Heart right ventricle (tissue), 16 donors: ENCODE measurements at regions not wholly inside any gene's neighbourhood (a gene's known extent, or its start where the extent isn't known, plus 50 kb on each side); places are given as distances from the start of the nearest gene placed in this dataset.

Experiments
- ATAC-seq, 8 donors: fragments of 200-7000 bp; cut with Tn5 transposase; one replicate each; pipeline ENCODE4 v1.9.1; 2020; ENCODE audit warnings: mild to moderate bottlenecking in 8 of 8, moderate library complexity in 8 of 8, moderate number of reproducible peaks in 1 of 8
- DNase-seq, 2 donors: peaks; one replicate each; pipeline ENCODE4 v3.0.0-alpha.2; 2020
- H3K27ac ChIP-seq, 10 donors: fragments of 200-600 bp; sonication (generic) in 2 of 10; one replicate each; pipeline versions ENCODE4 v1.5.0 to v1.8.0; 2020 to 2022; ENCODE audit warnings: mild to moderate bottlenecking in 3 of 10
- H3K27me3 ChIP-seq, 7 donors: fragments of 200-600 bp; one replicate each; pipeline ENCODE4 v1.8.0; 2021 to 2022; ENCODE audit warnings: mild to moderate bottlenecking in 2 of 7
- H3K36me3 ChIP-seq, 9 donors: fragments of 200-600 bp; sonication (generic) in 1 of 9; one replicate each; pipeline versions ENCODE4 v1.5.0 to v1.8.0; 2020 to 2022; ENCODE audit warnings: mild to moderate bottlenecking in 2 of 9
- H3K4me1 ChIP-seq, 9 donors: fragments of 200-600 bp; sonication (generic) in 1 of 9; one replicate each; pipeline versions ENCODE4 v1.5.0 to v1.8.0; 2020 to 2022; ENCODE audit warnings: mild to moderate bottlenecking in 4 of 9
- H3K4me3 ChIP-seq, 10 donors: fragments of 200-600 bp; sonication (generic) in 2 of 10; one replicate each; pipeline versions ENCODE4 v1.5.0 to v1.8.0; 2020 to 2022; ENCODE audit warnings: mild to moderate bottlenecking in 7 of 10, moderate library complexity in 2 of 10
- H3K9me3 ChIP-seq, 11 donors: fragments of 200-600 bp in 10 of 11; sonication (generic) in 2 of 11; one replicate each; pipeline versions ENCODE4 v1.5.0 to v1.8.0; 2013 to 2022; ENCODE audit warnings: mild to moderate bottlenecking in 2 of 11, control low read depth in 1 of 11, moderate library complexity in 1 of 11
- WGBS, 2 donors: extraction: QIAGEN DNeasy Blood & Tissue Kit; methylation state at CpG; one replicate each; pipeline ENCODE4 v1.1.7; 2013; ENCODE audit warnings: inconsistent platforms in 1 of 2; 5-methylcytosine and 5-hydroxymethylcytosine counted together
- intact Hi-C, 10 donors: fragments of 100-400 bp; cut with DNase I; formaldehyde crosslinking; loops; one replicate each; pipeline versions ENCODE4 v1.11.1 to v1.14.2; 2022
- TF ChIP-seq, protein P1 (sequence below), 9 donors: fragments of 200-600 bp; sonication (generic) in 2 of 9; IDR thresholded peaks; one replicate each; pipeline versions ENCODE4 v1.5.0 to v1.8.0; 2021 to 2022; ENCODE audit warnings: antibody characterized with exemption in 9 of 9, mild to moderate bottlenecking in 5 of 9, moderate library complexity in 1 of 9
- donor health status: Arrhythmogenic right ventricular cardiomyopathy.
- donor health status: ischemic (EF 13 %, LVEDD 7.1; RV severe dilation, severe dysfunction).
- donor health status: healthy with polysubstance abuse.
- donor health status: DM: no; HTN: yes; CAD: no.
- donor health status: DM: no; HTN: no; CAD: no.
- donor health status: ischemic (EF 25% LVEDD 6.9; RV normal size, moderate dysfunction).
- donor health status: ischemic (EF 25% LVEDD 5.7; RV mildly dilated, moderate dysfunction).
- donor health status: healthy.
- donor health status: DM: yes; HTN: yes; CAD: no.
- donor health status: Ischemic cardiomyopathy.
- donor health status: ischemic (EF 35%, LVEDD 5.7; RV mildly dilated, moderate dysfunction).
- donor health status: nonischemic (EF 11% LVEDD 7.7; RV severe dilation, severe dysfunction).
- donor health status: DM: yes; HTN: yes; CAD: no.
- donor health status: PGD.
- donor health status: ischemic (EF 29% LVEDD 5.4; RV normal size, mild dysfunction).
- donor health status: nonischemic (EF 23%, LVEDD 6.1; RV moderate dilation, normal function).

DNA sequence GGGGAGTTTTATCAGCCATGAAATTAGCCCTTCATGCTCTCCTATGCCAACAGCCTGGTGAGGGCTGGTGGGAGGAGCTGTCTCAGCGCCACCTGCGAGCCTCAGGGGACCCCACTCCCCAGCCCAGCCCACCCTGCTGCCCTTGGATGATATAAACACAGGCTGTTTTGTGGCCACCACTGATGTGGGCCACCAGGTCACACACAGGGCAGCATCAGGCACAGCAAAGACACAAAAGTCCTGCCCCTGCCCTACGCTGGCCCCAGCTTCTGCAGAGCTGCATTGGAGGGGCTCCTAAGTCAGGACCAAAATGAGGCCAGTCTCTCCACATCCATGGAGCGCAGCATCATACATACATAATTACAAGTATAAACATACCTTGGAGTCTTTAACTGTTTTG, 110.6 kb upstream of the TEX51 start:
- no peaks in the 10 kb centered on the region for H3K4me1 ChIP-seq
- intact Hi-C loops: loop anchor here in 2 of 10 donors (10.0 kb wide), 1 partner anchor 543 kb away; no protein-coding TSS in a partner anchor
- H3K36me3 ChIP-seq: no peaks in the 10 kb centered on the region
- H3K4me3 ChIP-seq: no peak overlapping the region
- no peak overlapping the region for H3K27ac ChIP-seq
- TF ChIP-seq, protein P1, sequence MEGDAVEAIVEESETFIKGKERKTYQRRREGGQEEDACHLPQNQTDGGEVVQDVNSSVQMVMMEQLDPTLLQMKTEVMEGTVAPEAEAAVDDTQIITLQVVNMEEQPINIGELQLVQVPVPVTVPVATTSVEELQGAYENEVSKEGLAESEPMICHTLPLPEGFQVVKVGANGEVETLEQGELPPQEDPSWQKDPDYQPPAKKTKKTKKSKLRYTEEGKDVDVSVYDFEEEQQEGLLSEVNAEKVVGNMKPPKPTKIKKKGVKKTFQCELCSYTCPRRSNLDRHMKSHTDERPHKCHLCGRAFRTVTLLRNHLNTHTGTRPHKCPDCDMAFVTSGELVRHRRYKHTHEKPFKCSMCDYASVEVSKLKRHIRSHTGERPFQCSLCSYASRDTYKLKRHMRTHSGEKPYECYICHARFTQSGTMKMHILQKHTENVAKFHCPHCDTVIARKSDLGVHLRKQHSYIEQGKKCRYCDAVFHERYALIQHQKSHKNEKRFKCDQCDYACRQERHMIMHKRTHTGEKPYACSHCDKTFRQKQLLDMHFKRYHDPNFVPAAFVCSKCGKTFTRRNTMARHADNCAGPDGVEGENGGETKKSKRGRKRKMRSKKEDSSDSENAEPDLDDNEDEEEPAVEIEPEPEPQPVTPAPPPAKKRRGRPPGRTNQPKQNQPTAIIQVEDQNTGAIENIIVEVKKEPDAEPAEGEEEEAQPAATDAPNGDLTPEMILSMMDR (IDR thresholded peaks at IDR 0.05): no peak
- no peaks in the 10 kb centered on the region for H3K9me3 ChIP-seq
- WGBS, 2 donors: 70 to 81% methylated on average over 4 of the region's 4 CpGs
- DNase-seq (no peak), ATAC-seq (no peak)
- peaks cover 0 to 45% (median 23%) of the 10 kb centered on the region in 7 donors for H3K27me3 ChIP-seq

DNA sequence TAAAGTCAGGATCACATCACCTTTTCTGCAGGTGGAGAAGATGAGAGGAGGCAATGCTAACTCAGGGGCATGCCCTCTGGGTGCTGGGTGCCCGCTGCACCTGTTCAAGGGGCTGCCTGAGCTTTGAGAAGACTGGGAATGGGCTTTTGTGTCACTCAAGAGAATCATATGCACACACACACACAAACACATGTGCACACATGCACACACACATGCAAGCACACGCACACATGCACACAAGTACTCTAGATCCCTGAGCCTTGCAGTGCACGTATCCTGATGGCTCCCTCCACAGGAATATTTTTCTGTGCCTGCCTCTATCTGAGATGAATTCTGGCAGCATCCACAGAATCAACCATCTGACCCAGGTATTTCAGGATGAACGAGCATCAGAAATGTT, 110.0 kb upstream of the TEX51 start:
- DNase-seq (no peak), ATAC-seq (no peak)
- Histone ChIP-seq H3K27ac (no peak overlapping the region), H3K4me3 (no peak overlapping the region), H3K27me3 (peaks cover 0 to 43% (median 23%) of the 10 kb centered on the region in 7 donors), H3K36me3 (no peaks in the 10 kb centered on the region), H3K4me1 (no peaks in the 10 kb centered on the region), H3K9me3 (no peaks in the 10 kb centered on the region)
- intact Hi-C loops: loop anchor here in 2 of 10 donors (10.0 kb wide), 1 partner anchor 544 kb away; no protein-coding TSS in a partner anchor
- WGBS, 2 donors: 81 to 83% methylated on average over 4 of the region's 4 CpGs
- TF ChIP-seq, protein P1 (IDR thresholded peaks at IDR 0.05): no peak

DNA sequence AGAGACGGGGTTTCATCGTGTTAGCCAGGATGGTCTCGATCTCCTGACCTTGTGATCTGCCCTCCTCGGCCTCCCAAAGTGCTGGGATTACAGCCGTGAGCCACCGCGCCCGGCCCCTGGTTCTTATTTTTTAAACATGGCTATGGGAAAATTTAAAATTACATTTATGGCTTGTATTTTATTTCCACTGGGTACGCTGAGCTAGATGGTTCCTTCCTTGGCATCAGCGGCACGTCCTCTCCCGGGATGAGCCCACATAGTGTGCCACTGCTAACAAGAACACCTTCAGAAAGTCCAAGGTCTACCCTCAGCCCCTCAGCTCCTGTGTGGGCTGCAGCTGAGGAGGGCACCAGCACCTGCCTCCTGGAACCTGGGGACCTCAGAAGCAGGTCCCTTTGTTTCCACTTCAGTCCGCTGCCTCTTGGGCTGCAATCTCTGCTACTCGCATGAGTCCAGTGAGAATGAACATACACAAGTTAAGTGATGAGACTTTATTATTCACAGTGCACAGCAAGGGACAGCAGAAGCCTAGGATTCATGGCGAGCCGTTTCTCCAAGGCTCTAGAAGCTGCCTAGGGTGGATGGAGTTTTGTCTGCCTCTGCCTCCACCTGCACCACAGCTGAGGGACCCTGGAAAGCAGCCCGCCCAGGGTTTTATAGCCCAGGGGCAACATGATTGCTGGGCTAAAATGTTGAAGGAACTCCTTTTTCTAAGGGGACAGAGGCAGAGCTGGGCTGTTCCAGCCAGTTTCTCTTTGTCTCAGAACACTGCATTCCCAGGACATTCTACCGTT, 107.5 kb upstream of the TEX51 start:
- ATAC-seq (no peak), DNase-seq (no peak)
- H3K36me3 ChIP-seq: no peaks in the 10 kb centered on the region
- H3K4me3 ChIP-seq: no peak overlapping the region
- peaks cover 0 to 55% (median 29%) of the 10 kb centered on the region in 7 donors for H3K27me3 ChIP-seq
- no peak overlapping the region for H3K27ac ChIP-seq
- H3K4me1 ChIP-seq: no peaks in the 10 kb centered on the region
- intact Hi-C loops: no loop called here
- TF ChIP-seq, protein P1 (IDR thresholded peaks at IDR 0.05): no peak
- H3K9me3 ChIP-seq: no peaks in the 10 kb centered on the region
- WGBS, 2 donors: 85 to 87% methylated on average over 17 to 18 of the region's 18 CpGs

DNA sequence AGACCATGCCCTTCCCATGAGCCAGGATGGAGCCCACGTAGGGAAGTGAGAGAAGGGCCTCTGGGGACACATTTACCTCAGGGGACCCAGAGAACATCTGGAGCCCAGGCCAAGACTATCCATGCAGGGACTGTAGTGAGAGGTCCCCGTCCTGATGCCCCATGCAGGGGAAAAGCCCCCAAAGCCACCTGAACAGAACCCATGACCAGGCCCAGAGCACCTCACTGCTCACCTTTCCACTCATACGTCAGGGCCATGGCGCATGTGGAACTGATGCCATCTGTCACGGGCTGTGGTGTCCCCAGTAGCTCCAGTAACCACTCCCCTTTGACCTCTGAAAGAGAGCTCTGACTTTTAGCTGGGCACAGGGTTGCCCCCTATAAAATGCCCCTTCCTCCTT, 106.5 kb upstream of the TEX51 start:
- ATAC-seq (no peak), DNase-seq (no peak)
- H3K27me3 ChIP-seq: peaks cover 0 to 59% (median 29%) of the 10 kb centered on the region in 7 donors
- no peaks in the 10 kb centered on the region for H3K9me3 ChIP-seq
- H3K4me1 ChIP-seq: no peaks in the 10 kb centered on the region
- no peaks in the 10 kb centered on the region for H3K36me3 ChIP-seq
- no peak overlapping the region for H3K4me3 ChIP-seq
- WGBS, 2 donors: 76 to 77% methylated on average over 5 of the region's 5 CpGs
- H3K27ac ChIP-seq: no peak overlapping the region
- intact Hi-C loops: no loop called here
- TF ChIP-seq, protein P1 (IDR thresholded peaks at IDR 0.05): no peak
